ENCODE measurements at regions not wholly inside any gene's neighbourhood (a gene's known extent, or its start where the extent isn't known, plus 50 kb on each side); places are given as distances from the start of the nearest gene placed in this dataset.

DNA sequence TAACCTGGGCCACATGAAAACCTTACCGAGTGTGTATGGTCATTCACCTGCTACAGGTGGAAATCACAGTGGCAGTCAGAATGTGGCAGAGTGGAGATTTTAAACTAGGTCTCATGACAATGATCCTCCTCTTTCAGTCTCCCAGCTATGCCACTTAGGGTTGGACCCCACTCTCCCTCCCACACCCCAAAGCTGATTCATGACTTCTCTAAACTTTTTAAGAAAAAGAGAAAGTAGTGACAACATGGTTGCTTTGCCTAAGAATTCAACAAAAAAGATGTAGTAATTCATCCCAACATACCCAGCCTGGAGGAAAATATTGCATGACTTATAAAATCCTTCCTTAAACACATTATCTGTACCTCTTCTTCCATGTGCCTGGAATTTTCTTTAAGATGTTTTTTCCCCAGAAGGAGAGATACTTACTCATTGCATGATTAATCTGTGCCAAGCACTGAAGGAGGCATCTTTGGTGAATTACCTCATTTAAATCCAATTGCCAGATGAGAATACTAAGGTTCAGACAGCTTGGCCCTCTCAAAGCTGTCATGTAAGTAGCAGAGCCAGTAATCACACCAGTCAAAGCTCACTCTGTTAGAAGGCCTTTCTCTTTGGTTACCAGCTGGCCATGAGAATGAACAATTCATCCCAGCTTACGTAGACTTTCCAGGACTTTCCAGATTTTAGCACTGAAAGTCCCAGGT, 119.9 kb downstream of the COPRS start:
- TF ChIP-seq YY1 (IDR thresholded peaks at IDR 0.05) (no peak), SP1 (IDR thresholded peaks at IDR 0.05) (no peak), CTCF (IDR thresholded peaks at IDR 0.05; ENCODE audit: low read depth, low read length, missing input control) (no peak), FOXA2 (IDR thresholded peaks at IDR 0.05) (no peak)

All from liver (tissue), 3 donors.